ACHN (cell line): ENCODE measurements at regions not wholly inside any gene's neighbourhood (a gene's known extent, or its start where the extent isn't known, plus 50 kb on each side); places are given as distances from the start of the nearest gene placed in this dataset.

Experiments used
- DNase-seq: peaks from one replicate; pipeline ENCODE4 v3.0.0-alpha.2; 2015
- in situ Hi-C: cut with HindIII; loops from 2 replicates; pipeline ENCODE4 v1.10.0; 2017; ENCODE audit warnings: low sequenced_read_pairs, low pct_ligation_motif_present, low pct_unique_long_range_greater_than_20kb

DNA sequence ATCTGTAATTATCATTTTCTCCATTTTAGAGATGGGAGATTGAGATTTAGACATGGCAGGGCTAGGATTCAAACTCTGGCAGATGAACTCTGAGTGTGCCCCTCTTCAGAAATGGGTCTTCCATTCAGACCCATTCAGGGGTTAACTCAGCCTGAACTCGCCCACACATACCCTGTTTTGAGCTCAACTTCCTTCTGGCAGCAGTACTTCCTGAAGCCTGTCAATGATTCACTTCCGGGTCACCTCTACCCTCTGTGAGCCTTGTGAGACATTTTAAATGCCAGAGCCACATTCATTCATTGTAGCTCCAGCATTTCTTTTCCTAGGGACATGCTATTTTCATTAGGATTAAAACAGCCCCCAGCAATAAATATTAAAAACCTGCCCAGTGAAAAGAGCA, 209.3 kb upstream of the SLC24A2 start:
- in situ Hi-C loops: no loop called here
- peak; percentile 58 for DNase-seq

DNA sequence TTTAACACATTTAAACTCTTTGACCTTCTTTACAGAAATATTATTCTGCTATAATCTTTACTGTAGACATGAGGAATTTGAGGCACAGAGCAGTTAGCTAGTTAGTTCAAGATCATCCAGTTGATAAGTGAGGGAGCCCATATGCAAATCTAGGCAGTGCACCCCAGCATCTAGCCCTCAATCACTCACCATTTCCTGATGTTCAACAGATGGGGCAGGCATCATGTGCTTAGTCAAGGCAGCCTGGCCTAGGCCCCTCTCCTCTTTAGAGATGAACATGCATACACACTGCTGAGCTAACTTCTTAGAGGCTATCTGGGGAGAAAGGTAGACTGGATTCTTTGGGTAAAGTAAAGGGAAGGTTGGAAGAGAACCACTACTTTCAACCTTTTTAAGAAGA, 206.8 kb upstream of the SLC24A2 start:
- no peak for DNase-seq
- in situ Hi-C loops: no loop called here

DNA sequence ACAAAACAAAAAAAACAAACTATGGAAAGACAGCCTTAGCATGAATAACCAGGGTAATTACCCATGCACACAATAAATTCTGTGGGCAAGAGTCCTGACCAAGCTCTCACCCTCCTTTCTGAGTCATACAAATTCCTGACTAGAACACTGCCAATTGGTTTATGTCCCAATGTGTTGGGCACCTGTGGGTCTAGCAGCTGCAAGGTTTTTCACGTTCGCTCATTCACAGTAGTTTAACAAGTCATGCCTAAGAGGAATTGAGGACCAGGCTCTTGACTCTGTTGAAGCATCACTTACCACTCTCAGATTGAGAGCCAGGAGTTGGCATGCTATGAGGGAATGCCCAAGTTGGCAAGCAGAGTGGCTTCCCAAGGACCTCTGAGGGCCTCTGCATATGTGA, 205.5 kb upstream of the SLC24A2 start:
- DNase-seq: peak; percentile 96
- in situ Hi-C loops: no loop called here

DNA sequence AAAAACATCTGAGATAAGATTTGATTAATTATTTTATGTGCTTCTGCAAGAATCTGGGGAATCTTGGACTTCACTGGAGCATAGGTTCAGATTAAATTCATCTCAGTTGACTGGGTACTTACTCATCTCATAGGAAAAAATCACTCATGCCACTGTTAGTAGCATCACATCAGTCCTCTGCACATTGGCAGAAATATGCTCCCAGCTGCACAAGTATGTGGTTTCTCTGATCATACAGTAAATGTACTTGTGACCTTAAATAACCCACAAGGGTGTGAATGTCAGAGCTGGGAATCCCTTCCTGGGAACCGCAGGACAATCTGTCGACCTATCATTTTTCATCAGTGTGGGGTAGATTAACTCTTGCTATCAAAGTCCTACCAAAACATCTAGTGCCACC, 203.7 kb upstream of the SLC24A2 start:
- peak; percentile 91 for DNase-seq
- in situ Hi-C loops: no loop called here

DNA sequence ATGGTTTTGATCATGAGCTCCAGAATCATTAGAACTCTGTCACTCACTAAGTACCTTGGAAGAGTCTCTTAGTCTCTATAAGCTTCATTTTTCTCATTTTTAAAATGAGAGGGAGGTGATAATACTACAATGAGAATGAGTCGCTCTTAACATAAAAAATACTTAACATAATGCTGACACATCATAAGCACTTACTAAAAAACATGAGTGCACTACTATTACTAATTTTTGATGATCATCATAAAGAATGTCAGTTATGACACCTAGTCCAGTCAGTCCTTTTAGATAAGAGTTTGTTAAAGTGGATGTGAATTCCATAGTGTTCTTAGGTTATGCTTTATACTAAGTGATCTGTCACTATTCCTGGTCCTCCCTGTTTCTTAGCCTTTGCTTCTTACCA, 200.4 kb upstream of the SLC24A2 start:
- in situ Hi-C loops: no loop called here
- no peak for DNase-seq

DNA sequence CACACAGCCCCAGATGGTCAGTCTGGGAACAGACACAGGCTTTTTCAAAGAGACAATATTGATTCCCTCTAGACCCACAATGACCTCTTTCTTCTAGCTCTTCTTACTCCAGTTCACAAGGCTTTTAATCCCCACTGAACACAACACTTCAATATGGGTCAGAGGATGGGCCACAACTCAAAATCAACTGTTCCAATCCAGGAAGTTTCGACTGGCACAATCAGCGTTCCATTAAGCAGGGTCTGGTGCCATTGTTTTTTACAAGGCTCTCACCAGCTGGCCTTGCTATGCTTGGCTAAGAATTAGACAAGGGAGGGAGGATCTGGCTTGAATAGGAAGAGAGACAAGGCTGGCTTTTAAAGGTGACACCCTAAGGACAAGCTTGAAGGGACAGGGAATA, 199.4 kb upstream of the SLC24A2 start:
- in situ Hi-C loops: no loop called here
- no peak for DNase-seq

DNA sequence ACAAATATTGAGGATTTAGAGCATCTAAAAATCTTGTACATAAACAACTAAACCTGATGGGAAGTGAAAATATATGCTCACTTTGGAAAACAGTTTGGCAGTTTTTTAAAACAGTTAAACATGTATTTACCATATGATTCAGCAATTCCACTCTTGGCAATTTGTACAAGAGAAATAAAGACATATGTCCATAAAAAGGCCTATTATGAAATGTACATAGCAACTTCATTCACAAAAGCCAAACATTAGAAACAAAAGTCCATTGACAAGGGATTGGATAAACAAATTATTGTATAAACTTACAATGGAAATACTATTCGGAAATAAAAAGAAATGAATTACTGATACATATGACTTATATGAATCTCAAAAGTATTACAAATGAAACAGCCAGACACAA, 196.2 kb upstream of the SLC24A2 start:
- DNase-seq: no peak
- in situ Hi-C loops: no loop called here

DNA sequence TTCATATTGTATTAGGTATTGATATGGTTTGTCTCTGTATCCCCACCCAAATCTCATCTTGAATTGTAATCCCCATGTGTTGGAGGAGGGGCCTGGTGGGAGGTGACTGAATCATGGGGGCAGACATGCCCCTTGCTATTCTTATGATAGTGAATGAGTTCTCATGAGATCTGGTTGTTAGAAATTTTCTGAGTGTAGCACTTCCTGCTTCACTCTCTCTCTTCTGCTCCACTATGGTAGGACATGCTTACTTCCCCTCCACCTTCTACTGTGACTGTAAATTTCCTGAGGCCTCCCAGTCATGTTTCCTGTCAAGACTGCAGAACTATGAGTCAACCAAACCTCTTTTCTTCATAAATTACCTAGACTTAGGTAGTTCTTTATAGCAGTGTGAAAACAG, 187.4 kb upstream of the SLC24A2 start:
- in situ Hi-C loops: no loop called here
- no peak for DNase-seq

DNA sequence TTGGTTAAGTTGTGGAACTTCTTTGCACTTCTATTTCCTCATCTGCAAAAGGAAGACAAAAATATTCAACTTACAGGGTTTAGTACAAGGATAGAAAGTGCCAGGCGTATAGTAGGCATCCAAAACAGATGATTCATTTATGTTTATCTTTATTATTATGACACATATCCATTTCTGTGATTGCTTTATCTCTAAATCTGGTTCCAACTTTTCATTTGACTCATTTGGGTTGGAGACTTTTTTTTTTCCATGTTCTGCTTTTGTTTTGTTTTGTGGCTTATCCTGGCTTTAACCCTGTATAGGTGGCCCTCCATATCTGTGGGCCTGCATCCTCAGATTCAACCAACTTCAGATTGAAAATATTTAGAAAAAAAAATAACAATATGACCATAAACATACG, 186.7 kb upstream of the SLC24A2 start:
- in situ Hi-C loops: no loop called here
- no peak for DNase-seq

DNA sequence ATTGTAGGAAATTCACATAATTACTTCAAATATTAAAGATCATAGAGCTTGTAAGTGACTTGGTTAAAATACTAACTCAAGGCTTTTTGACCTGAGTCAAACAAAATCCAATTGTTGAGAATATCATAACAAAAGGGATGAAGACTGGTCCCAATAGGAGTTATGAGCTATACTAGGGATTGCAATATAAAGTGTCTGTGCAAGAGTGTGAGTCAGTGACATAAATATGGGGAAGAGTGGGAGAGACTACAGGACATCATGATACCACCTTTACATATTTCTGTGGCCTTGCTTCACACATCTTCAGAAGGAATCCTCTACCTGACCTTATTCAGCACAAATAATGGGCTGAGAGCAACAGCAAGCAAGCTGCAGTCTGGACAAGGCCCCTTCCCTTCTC, 180.9 kb upstream of the SLC24A2 start:
- in situ Hi-C loops: no loop called here
- no peak for DNase-seq

DNA sequence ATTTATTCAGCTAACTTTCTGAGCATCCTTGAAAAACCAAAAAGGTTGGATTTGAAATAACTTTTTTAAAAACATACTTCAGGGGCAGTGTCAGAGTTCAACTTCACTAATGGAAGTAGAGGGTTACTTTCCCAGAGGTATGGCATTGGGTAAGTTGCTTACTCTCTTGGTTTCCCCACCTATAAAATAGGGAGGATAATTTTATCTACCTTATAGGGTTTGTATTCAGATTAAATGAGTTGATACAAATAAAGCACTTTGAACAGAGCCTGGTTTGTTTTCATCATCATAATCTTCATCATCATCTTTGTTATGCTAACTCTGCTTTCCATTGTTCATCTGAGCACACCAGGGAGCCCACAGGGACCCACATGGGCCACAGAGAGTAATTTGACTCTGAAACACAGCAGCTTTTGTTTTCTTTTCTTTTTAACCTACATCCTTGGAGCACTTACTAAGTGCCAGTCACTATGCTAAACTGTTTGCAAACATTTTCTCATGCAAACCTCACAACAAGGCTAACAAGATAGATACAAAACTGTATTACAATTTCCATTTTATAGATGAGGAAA, 179.1 kb upstream of the SLC24A2 start:
- in situ Hi-C loops: no loop called here
- no peak for DNase-seq

DNA sequence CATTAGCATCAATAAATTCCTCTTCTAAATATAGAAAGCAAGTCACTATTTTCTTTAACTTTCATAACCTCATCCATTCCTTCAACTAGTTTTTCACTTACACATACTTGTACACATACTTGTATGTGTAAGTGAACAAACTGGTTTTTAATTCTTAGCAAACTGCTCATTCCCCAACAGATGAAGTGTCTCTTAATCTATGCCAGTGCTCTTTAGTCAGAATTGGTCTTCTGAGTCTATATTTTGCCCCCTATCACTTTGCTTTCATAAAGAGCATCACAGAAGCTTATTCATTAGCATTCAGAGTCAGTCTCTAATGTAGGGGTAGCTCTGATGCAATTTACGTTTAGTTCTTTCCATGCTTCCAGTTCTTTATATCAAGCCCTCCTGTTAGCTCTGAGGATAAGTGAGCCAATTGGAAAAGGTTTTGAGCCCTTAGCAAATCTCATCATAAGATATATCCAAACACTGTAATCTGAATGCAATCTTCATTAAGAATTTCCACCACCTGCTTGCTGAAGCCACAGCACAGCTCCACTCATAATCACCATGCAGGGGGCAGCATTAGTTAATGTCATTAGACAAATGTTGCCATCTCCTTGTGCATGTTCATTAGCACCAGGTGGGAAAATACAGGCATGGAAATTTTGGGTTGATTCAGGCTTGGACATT, 178.5 kb upstream of the SLC24A2 start:
- DNase-seq: no peak
- in situ Hi-C loops: no loop called here

DNA sequence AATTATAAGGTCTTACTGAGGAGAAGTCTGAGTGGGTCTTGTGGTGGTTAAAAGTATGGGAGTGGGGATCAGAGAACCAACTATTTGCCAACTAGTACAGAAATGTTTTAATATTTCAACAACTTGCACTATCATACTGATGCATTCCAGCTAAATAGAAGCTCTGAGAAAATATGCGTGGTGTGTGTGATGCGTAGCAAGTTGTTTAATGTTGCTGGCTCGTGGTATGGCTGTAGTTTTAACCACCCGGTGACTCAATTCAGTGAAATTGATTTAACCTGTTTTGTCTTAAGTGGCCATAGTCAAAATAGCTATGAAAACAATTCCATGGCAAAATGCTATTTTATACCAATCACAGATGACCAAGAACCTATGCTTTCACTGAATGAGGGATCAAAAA, 176.5 kb upstream of the SLC24A2 start:
- in situ Hi-C loops: no loop called here
- DNase-seq: no peak

DNA sequence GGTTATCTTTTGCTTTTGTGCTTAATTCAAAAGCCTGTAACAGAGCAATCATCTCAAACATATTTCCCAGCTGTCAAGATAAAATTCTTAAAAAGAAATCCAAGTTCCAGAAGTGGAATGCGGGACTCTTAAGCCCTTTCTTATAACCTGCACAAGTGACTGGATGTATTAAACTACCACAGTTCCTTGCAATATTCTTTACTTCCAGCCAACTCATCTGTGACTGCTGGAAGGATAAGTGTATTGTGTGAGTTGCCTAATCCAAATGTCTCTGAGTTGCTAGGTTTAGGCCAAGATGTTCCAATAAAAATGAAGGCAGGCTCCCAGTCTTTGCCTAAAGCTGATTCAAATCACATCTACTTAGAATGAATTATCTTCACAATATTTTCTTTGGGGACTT, 159.2 kb upstream of the SLC24A2 start:
- DNase-seq: no peak
- in situ Hi-C loops: no loop called here

DNA sequence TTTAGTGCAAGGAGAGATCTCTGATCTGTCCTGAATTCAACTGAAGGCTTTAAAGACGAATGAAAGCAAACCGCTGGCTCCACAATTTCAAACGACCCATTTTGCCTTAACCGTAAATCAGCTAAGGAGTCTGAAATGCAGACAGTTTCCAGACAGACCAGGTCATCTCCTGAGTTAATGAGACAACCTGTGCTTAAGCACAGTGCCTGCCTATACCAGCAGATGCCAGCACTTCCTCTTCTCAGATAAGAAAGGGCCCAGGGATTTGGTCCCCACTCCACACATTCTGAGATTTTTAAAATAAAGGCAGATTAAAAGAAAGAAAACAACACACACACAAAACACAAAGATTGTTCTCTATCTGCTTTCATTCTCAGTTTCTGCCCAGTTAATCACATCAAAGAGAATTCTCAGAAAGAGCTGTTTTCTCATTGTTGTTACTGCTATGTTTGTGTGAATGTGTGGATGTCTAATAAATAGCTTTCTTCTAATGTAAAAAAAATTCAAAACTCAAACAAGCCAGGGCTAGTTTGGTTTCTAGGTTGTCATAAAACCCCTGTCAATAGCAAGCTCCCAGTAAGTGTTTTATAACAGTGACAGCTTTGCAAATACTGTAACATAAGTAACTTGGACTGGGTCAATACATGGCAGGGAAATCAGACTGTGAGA, 157.7 kb upstream of the SLC24A2 start:
- in situ Hi-C loops: no loop called here
- peak; percentile 46 for DNase-seq

DNA sequence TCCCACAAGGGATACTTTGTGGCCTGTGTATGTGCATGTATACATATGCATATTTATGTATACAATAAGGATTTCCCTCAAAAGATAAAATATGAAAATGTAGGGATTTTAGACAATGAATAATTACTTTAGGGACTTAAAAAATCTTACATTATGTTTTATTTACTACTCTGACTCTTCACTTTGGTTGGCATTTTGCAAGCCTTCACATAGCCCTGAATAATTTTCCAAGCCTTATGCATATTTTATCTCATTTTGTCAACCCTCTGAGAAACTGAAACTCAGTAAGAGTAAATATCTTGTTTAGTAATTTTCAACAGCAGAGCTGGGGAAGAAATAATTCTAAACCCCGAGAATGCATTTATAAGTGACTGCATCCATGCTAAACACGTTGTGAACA, 153.0 kb upstream of the SLC24A2 start:
- in situ Hi-C loops: no loop called here
- no peak for DNase-seq

DNA sequence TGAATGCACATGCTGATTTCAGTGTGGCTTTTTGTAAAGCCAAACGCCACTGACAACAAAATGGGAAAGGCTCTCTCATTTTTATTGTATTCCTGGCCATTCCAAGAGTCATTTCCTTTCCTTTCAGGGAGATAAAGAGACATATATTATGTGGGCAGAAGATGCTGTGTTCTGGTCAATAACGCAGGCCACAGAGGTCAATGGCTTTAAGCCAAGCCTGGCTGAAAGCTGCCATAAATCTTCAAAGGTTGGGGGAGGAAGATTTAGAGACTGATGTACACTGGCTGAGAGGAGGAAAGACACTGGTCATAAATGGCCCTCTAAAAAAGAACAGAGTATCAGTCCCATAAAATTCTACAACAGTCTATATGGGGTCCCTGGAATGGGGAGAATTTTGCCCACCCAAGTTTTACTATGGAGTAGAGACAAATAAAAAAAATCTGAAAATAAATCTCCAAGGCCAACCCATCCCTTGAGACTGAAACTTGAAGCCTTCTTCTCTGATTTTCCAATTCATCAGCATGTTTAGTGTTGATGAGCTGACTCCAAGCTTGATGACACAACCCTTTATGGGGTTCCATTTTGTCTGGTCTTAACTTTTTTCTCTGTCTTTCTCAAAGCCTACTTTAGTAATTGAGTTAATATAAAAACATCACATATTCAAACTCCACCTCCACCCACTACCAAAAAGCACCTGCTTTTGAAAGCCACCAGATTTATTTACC, 152.1 kb upstream of the SLC24A2 start:
- in situ Hi-C loops: no loop called here
- DNase-seq: no peak

DNA sequence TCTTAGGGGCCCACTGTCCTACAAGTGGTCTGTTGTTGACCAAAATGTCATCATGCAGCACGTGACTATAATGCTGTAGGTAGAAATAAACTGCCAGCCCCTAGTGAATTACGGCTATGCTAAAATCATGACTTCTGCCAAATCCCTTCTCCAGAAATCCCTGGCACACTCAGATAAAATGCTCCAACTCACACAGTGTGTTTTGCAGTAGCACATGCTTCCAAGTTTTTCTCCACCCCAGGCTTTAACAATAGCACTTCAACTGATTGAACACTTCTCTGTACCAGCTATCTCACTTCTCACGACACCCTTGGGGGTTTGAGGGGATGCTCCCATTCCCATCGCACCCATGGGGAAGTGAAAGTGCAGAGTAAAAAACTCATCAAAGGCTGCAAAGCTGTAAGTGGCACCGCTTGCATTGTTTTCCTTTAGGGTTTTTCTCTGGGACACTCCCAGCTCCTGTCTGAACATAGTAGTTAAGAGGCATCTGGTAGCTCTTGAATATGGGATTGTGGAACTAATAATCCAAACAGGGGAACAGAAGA, 151.0 kb upstream of the SLC24A2 start:
- DNase-seq: no peak
- in situ Hi-C loops: no loop called here

DNA sequence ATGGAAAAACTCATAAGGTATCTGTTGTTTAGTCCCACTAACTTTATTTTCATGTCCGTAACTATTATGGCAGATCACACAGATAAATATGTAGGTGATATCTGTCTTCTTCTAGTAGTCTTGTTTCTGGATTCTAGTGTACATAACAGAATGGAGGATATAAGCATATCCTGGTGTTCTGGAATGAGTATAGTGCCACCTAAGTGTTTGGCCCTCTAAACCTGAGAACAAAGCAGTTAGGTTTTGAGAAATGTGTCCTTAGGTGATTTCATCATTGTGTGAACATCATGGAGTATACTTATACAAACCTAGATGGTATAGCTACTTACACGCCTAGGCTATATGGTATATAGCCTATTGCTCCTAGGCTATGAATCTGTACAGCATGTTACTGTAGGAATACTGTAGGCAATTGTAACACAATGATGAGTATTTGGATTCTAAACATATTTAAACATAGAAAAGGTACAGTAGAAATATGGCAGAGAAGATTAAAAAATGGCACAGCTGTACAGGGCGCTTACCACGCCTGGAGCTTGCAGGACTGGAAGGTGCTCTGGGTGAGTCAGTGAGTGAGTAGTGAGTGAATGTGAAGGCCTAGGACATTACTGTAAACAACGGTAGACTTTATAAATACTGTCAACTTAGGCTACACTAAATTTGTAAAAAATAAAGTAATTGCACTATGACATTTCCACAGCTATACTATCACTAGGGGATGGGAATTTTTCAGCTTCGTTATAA, 150.3 kb upstream of the SLC24A2 start:
- DNase-seq: no peak
- in situ Hi-C loops: no loop called here
